ENCODE measurements at regions not wholly inside any gene's neighbourhood (a gene's known extent, or its start where the extent isn't known, plus 50 kb on each side); places are given as distances from the start of the nearest gene placed in this dataset.

DNA sequence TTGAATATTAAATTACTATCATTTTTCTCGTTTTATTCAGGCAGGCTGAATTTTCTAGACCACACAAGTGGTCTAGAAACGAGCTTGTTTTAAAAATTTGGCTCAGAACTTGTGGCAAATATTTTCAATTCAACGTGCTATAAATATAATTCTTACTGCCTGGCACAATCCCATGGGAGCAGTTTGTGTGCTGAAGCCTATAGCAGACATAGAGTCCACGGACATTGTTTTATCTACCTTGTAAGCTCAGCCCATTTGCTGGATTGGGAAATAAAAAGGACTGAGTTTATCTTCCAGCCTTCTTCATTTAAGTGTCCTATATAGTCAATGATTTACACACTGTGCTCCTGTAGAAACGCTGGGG is 103.4 kb downstream of the ZBTB18 start:
- no peak for TF ChIP-seq POLR2AphosphoS5 (IDR thresholded peaks at IDR 0.05; ENCODE audit: borderline replicate concordance, low read depth, low read length)
- no peak for TF ChIP-seq FOXP2 (optimal IDR thresholded peaks at IDR 0.05; ENCODE audit: control extremely low read depth, extremely low read length, insufficient read depth)
- TF ChIP-seq EZH2 (IDR thresholded peaks at IDR 0.05), result no peak

All from SK-N-MC (cell line).